Astrocyte (in vitro differentiated cells and primary cell): ENCODE measurements at regions not wholly inside any gene's neighbourhood (a gene's known extent, or its start where the extent isn't known, plus 50 kb on each side); places are given as distances from the start of the nearest gene placed in this dataset.

Experiments used
- DNase-seq: peaks from one replicate; pipeline ENCODE4 v3.0.0-alpha.2; 2010; ENCODE audit warnings: low read depth
- FAIRE-seq: peaks from 2 replicates; lab custom pipeline; 2011; peaks lifted over from hg19 to GRCh38; lab: Jason Lieb, UNC
- H2AFZ ChIP-seq: 2 replicates; pipeline ENCODE4 v1.6.0; 2012; ENCODE audit warnings: low read depth, low read length, inconsistent platforms
- H3K27ac ChIP-seq: 2 replicates; pipeline ENCODE4 v1.5.1; 2011; ENCODE audit warnings: low read depth, low read length, inconsistent platforms
- H3K27me3 ChIP-seq: 2 replicates; pipeline ENCODE4 v1.6.0; 2011; ENCODE audit warnings: low read length, inconsistent platforms; ENCODE audit not compliant: insufficient read depth
- H3K36me3 ChIP-seq: 2 replicates; pipeline ENCODE4 v1.5.1; 2011; ENCODE audit warnings: low read length, inconsistent platforms; ENCODE audit not compliant: insufficient read depth
- H3K4me1 ChIP-seq: 2 replicates; pipeline ENCODE4 v1.5.1; 2011; ENCODE audit warnings: low read length, inconsistent platforms; ENCODE audit not compliant: insufficient read depth
- H3K4me2 ChIP-seq: 2 replicates; pipeline ENCODE4 v1.6.0; 2012; ENCODE audit warnings: low read length, inconsistent platforms
- H3K4me3 ChIP-seq: 2 replicates; pipeline ENCODE4 v1.5.1; 2011; ENCODE audit warnings: low read depth, mild to moderate bottlenecking, low read length, inconsistent platforms; ENCODE audit not compliant: insufficient read depth
- H3K79me2 ChIP-seq: 2 replicates; pipeline ENCODE4 v1.6.0; 2012; ENCODE audit warnings: mild to moderate bottlenecking, low read length, inconsistent platforms; ENCODE audit not compliant: insufficient read depth
- H3K9ac ChIP-seq: 2 replicates; pipeline ENCODE4 v1.6.0; 2012; ENCODE audit warnings: mild to moderate bottlenecking, low read length, inconsistent platforms
- H3K9me3 ChIP-seq: 2 replicates; pipeline ENCODE4 v1.5.1; 2012; ENCODE audit warnings: low read depth, mild to moderate bottlenecking, low read length, inconsistent platforms; ENCODE audit not compliant: insufficient read depth
- H4K20me1 ChIP-seq: 2 replicates; pipeline ENCODE4 v1.6.0; 2012; ENCODE audit warnings: low read length, inconsistent platforms; ENCODE audit not compliant: insufficient read depth
- H3K27ac Mint-ChIP-seq: one replicate; pipeline ENCODE4 v1.8.0; 2021; ENCODE audit warnings: mild to moderate bottlenecking, mixed read lengths; ENCODE audit not compliant: unreplicated experiment
- H3K27me3 Mint-ChIP-seq: one replicate; pipeline ENCODE4 v1.8.0; 2021; ENCODE audit warnings: low read depth, mixed read lengths; ENCODE audit not compliant: unreplicated experiment
- H3K36me3 Mint-ChIP-seq: one replicate; pipeline ENCODE4 v1.8.0; 2021; ENCODE audit warnings: low read depth, mixed read lengths; ENCODE audit not compliant: unreplicated experiment
- H3K4me1 Mint-ChIP-seq: one replicate; pipeline ENCODE4 v1.8.0; 2021; ENCODE audit warnings: low read depth, mixed read lengths; ENCODE audit not compliant: unreplicated experiment
- H3K4me3 Mint-ChIP-seq: one replicate; pipeline ENCODE4 v1.8.0; 2021; ENCODE audit warnings: mild to moderate bottlenecking, moderate library complexity, mixed read lengths; ENCODE audit not compliant: unreplicated experiment
- H3K9me3 Mint-ChIP-seq: one replicate; pipeline ENCODE4 v1.8.0; 2021; ENCODE audit warnings: mild to moderate bottlenecking, mixed read lengths; ENCODE audit not compliant: unreplicated experiment
- EZH2 ChIP-seq: IDR thresholded peaks from 2 replicates; pipeline ENCODE4 v1.6.1; 2012; ENCODE audit warnings: mild to moderate bottlenecking, low read length, inconsistent platforms; ENCODE audit not compliant: insufficient read depth
- TF ChIP-seq, protein P1 (sequence below): IDR thresholded peaks from 2 replicates; pipeline ENCODE4 v1.5.1; 2011; ENCODE audit warnings: low read depth, mild to moderate bottlenecking, inconsistent platforms, low read length, moderate library complexity; ENCODE audit not compliant: insufficient read depth

DNA sequence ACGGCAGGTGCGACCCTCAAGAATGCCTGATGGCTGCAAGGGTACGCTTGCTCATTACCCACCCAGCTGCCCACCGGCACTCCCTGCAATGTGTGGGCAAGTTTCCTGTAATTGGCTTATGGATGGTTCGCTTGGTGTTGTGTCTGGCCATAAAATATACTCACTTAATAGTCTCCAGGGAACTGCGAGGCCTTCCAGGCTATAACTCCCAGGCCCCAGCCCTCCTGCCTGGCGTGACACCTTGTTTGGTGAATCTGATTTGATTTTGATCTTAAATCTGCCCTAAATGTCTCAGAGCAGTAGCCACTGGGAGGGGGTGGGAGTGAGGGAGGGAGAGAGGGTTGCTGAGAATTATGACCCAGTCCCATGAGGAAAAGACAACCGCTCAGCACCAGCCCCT lies 572.2 kb downstream of the BUD13 start:
- Histone ChIP-seq H2AFZ (no peak overlapping the region), H3K4me2 (no peak overlapping the region), H3K9me3 (no peaks in the 10 kb centered on the region), H4K20me1 (no peaks in the 10 kb centered on the region), H3K36me3 (no peaks in the 10 kb centered on the region), H3K9ac (no peak overlapping the region), H3K27ac (no peak overlapping the region), H3K79me2 (no peaks in the 10 kb centered on the region), H3K4me1 (no peaks in the 10 kb centered on the region), H3K4me3 (no peak overlapping the region), H3K27me3 (peaks cover 4% of the 10 kb centered on the region)
- Mint-ChIP-seq H3K36me3 (no peaks in the 10 kb centered on the region), H3K9me3 (peaks cover 2% of the 10 kb centered on the region), H3K4me3 (no peak overlapping the region), H3K27me3 (peaks cover 55% of the 10 kb centered on the region), H3K27ac (no peak overlapping the region), H3K4me1 (no peaks in the 10 kb centered on the region)
- DNase-seq (no peak), FAIRE-seq (no peak)
- TF ChIP-seq, protein P1, sequence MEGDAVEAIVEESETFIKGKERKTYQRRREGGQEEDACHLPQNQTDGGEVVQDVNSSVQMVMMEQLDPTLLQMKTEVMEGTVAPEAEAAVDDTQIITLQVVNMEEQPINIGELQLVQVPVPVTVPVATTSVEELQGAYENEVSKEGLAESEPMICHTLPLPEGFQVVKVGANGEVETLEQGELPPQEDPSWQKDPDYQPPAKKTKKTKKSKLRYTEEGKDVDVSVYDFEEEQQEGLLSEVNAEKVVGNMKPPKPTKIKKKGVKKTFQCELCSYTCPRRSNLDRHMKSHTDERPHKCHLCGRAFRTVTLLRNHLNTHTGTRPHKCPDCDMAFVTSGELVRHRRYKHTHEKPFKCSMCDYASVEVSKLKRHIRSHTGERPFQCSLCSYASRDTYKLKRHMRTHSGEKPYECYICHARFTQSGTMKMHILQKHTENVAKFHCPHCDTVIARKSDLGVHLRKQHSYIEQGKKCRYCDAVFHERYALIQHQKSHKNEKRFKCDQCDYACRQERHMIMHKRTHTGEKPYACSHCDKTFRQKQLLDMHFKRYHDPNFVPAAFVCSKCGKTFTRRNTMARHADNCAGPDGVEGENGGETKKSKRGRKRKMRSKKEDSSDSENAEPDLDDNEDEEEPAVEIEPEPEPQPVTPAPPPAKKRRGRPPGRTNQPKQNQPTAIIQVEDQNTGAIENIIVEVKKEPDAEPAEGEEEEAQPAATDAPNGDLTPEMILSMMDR: no peak
- TF ChIP-seq EZH2: no peak

DNA sequence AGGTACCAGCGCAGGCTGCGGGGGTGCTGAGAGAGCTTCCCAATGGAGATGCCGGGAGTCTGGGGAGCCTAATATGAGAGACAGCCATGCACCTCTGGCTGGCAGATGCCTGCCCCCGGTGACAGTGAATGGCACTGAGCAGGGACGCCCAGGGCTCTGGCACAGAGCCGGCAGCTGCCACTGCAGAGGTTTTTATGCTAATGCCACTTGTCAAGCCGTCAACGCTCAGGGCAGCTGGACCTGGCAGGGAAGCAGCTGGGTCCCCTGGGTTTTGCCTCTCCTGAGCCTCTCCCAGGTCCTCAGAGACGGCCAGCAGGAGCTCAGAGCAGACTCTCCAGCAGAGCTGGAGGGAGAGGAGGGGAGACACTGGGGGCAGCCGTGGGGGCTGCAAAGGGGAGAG lies 573.6 kb downstream of the BUD13 start:
- H3K4me1 ChIP-seq: peaks cover 4% of the 10 kb centered on the region
- Mint-ChIP-seq H3K9me3 (peaks cover 2% of the 10 kb centered on the region), H3K27me3 (peaks cover 53% of the 10 kb centered on the region), H3K4me3 (no peak overlapping the region), H3K27ac (no peak overlapping the region), H3K4me1 (no peaks in the 10 kb centered on the region), H3K36me3 (no peaks in the 10 kb centered on the region)
- TF ChIP-seq EZH2: no peak
- TF ChIP-seq, protein P1: no peak
- no peaks in the 10 kb centered on the region for H3K9me3 ChIP-seq
- FAIRE-seq (no peak), DNase-seq (no peak)
- no peak overlapping the region for H3K4me3 ChIP-seq
- H3K4me2 ChIP-seq: no peak overlapping the region
- H4K20me1 ChIP-seq: no peaks in the 10 kb centered on the region
- no peak overlapping the region for H2AFZ ChIP-seq
- H3K27me3 ChIP-seq: no peaks in the 10 kb centered on the region
- H3K27ac ChIP-seq: no peak overlapping the region
- no peaks in the 10 kb centered on the region for H3K36me3 ChIP-seq
- no peak overlapping the region for H3K9ac ChIP-seq
- no peaks in the 10 kb centered on the region for H3K79me2 ChIP-seq

DNA sequence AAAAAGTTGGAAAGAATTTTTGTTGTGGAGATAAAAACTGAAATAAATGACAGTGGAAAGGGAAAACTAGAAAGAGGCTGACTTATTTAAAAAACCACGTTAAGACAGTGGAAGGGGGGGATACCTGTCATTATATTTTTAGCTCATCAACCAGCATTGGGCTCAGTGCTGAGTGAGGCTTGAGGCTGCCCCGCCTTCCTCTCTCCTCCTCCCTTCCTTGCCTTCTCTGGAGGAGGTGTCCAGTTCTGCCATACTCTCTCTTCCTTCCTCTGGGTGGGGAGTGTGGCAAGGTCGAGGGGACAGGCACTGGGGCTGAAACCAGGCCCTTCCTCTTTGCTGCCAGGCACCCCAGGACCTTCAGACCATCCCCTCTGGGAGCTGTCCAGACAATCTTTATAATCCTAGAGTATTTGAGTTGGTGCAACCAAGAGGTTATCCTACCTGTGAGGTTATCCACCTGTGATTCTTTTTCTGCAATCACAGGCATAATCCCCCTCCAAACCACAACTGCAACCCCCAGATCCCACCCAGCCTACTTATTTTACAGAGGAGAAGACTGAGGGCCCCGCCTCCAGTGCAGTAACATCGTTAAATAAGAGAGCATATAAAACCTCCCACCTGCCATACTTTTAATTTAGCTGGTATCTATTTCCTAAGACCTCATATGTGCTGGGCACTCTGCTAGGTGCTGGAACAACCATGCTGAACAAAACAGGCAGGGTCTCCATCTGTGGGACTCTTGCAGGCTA lies 578.5 kb downstream of the BUD13 start:
- FAIRE-seq (no peak), DNase-seq (no peak)
- H3K79me2 ChIP-seq: no peaks in the 10 kb centered on the region
- H2AFZ ChIP-seq: no peak overlapping the region
- peak overlapping the region; percentile 77 for H3K27ac ChIP-seq
- H3K4me3 ChIP-seq: peak overlapping the region; percentile 63
- Mint-ChIP-seq H3K9me3 (peaks cover 2% of the 10 kb centered on the region), H3K27ac (peak overlapping the region; percentile 93), H3K4me1 (no peaks in the 10 kb centered on the region), H3K27me3 (peaks cover 36% of the 10 kb centered on the region), H3K4me3 (peak overlapping the region; percentile 90), H3K36me3 (no peaks in the 10 kb centered on the region)
- no peaks in the 10 kb centered on the region for H3K9me3 ChIP-seq
- peak overlapping the region; percentile 95 for H3K4me2 ChIP-seq
- H3K4me1 ChIP-seq: peaks cover 11% of the 10 kb centered on the region
- no peaks in the 10 kb centered on the region for H4K20me1 ChIP-seq
- no peaks in the 10 kb centered on the region for H3K36me3 ChIP-seq
- H3K9ac ChIP-seq: peak overlapping the region; percentile 85
- no peaks in the 10 kb centered on the region for H3K27me3 ChIP-seq
- TF ChIP-seq, protein P1: no peak
- no peak for TF ChIP-seq EZH2
